Mucosa of rectum (tissue), 2 donors: ENCODE measurements at regions not wholly inside any gene's neighbourhood (a gene's known extent, or its start where the extent isn't known, plus 50 kb on each side); places are given as distances from the start of the nearest gene placed in this dataset.

Experiments used
- H3K27ac ChIP-seq, 2 donors: one replicate each; pipeline ENCODE4 v1.7.0; 2013; ENCODE audit warnings: inconsistent platforms in 2 of 2, low read depth in 2 of 2, low read length in 2 of 2
- H3K27me3 ChIP-seq, 2 donors: one replicate each; pipeline ENCODE4 v1.7.0; 2013; ENCODE audit warnings: low read length in 2 of 2; ENCODE audit not compliant: control insufficient read depth in 2 of 2, insufficient read depth in 2 of 2
- H3K36me3 ChIP-seq, 2 donors: one replicate each; pipeline ENCODE4 v1.7.0; 2013; ENCODE audit warnings: low read length in 2 of 2; ENCODE audit not compliant: control insufficient read depth in 2 of 2, insufficient read depth in 2 of 2
- H3K4me1 ChIP-seq, 2 donors: one replicate each; pipeline ENCODE4 v1.7.0; 2013; ENCODE audit warnings: low read length in 2 of 2, mild to moderate bottlenecking in 1 of 2; ENCODE audit not compliant: control insufficient read depth in 2 of 2, insufficient read depth in 2 of 2
- H3K4me3 ChIP-seq, 2 donors: one replicate each; pipeline ENCODE4 v1.7.0; 2013; ENCODE audit warnings: low read length in 2 of 2
- H3K9ac ChIP-seq, 2 donors: one replicate each; pipeline ENCODE4 v1.7.0; 2013; ENCODE audit warnings: low read length in 2 of 2, low read depth in 1 of 2, mild to moderate bottlenecking in 1 of 2
- H3K9me3 ChIP-seq, 2 donors: one replicate each; pipeline ENCODE4 v1.7.0; 2013; ENCODE audit warnings: low read length in 2 of 2; ENCODE audit not compliant: control insufficient read depth in 2 of 2
- donor health status: healthy.
- donor health status: Normal muscosa, but diverticular disease.

- no peak overlapping the region for H3K27ac ChIP-seq
- H3K9ac ChIP-seq: no peak overlapping the region
- H3K9me3 ChIP-seq: no peaks in the 10 kb centered on the region
- no peak overlapping the region for H3K4me3 ChIP-seq
- no peaks in the 10 kb centered on the region for H3K36me3 ChIP-seq
- no peaks in the 10 kb centered on the region for H3K27me3 ChIP-seq
- H3K4me1 ChIP-seq: no peaks in the 10 kb centered on the region
Measured at GRCh38 chr14:66225337-66225736, 260.8 kb upstream of the CCDC196 start.

GRCh38 chr14:66228267-66228970 is 257.8 kb upstream of the CCDC196 start:
- H3K4me1 ChIP-seq: no peaks in the 10 kb centered on the region
- H3K27me3 ChIP-seq: no peaks in the 10 kb centered on the region
- no peak overlapping the region for H3K9ac ChIP-seq
- no peak overlapping the region for H3K4me3 ChIP-seq
- H3K27ac ChIP-seq: no peak overlapping the region
- no peaks in the 10 kb centered on the region for H3K36me3 ChIP-seq
- no peaks in the 10 kb centered on the region for H3K9me3 ChIP-seq

- no peak overlapping the region for H3K9ac ChIP-seq
- H3K27me3 ChIP-seq: no peaks in the 10 kb centered on the region
- no peak overlapping the region for H3K4me3 ChIP-seq
- H3K9me3 ChIP-seq: no peaks in the 10 kb centered on the region
- H3K4me1 ChIP-seq: no peaks in the 10 kb centered on the region
- H3K36me3 ChIP-seq: no peaks in the 10 kb centered on the region
- no peak overlapping the region for H3K27ac ChIP-seq
Measured at GRCh38 chr14:66231820-66232219, 254.4 kb upstream of the CCDC196 start.

- no peaks in the 10 kb centered on the region for H3K9me3 ChIP-seq
- H3K4me1 ChIP-seq: no peaks in the 10 kb centered on the region
- no peak overlapping the region for H3K9ac ChIP-seq
Measured at GRCh38 chr14:66233591-66233990, 252.6 kb upstream of the CCDC196 start.

GRCh38 chr14:66234411-66234810 is 251.8 kb upstream of the CCDC196 start:
- Histone ChIP-seq H3K36me3 (no peaks in the 10 kb centered on the region), H3K4me3 (no peak overlapping the region), H3K27me3 (no peaks in the 10 kb centered on the region), H3K27ac (no peak overlapping the region), H3K9me3 (no peaks in the 10 kb centered on the region), H3K4me1 (no peaks in the 10 kb centered on the region), H3K9ac (no peak overlapping the region)

More at GRCh38 chr14:66233591-66233990, 252.6 kb upstream of the CCDC196 start:
- Histone ChIP-seq H3K27ac (no peak overlapping the region), H3K27me3 (no peaks in the 10 kb centered on the region), H3K4me3 (no peak overlapping the region), H3K36me3 (no peaks in the 10 kb centered on the region)

GRCh38 chr14:66237741-66238140 is 248.4 kb upstream of the CCDC196 start:
- Histone ChIP-seq H3K9me3 (no peaks in the 10 kb centered on the region), H3K9ac (no peak overlapping the region), H3K36me3 (no peaks in the 10 kb centered on the region), H3K27me3 (no peaks in the 10 kb centered on the region), H3K4me3 (no peak overlapping the region), H3K4me1 (no peaks in the 10 kb centered on the region), H3K27ac (no peak overlapping the region)

GRCh38 chr14:66238969-66239368 is 247.2 kb upstream of the CCDC196 start:
- Histone ChIP-seq H3K4me3 (no peak overlapping the region), H3K27ac (no peak overlapping the region), H3K4me1 (no peaks in the 10 kb centered on the region), H3K9ac (no peak overlapping the region), H3K36me3 (no peaks in the 10 kb centered on the region), H3K9me3 (no peaks in the 10 kb centered on the region), H3K27me3 (no peaks in the 10 kb centered on the region)

GRCh38 chr14:66239589-66239988 is 246.6 kb upstream of the CCDC196 start:
- Histone ChIP-seq H3K9ac (no peak overlapping the region), H3K4me3 (no peak overlapping the region), H3K27me3 (no peaks in the 10 kb centered on the region), H3K9me3 (no peaks in the 10 kb centered on the region), H3K4me1 (no peaks in the 10 kb centered on the region), H3K36me3 (no peaks in the 10 kb centered on the region), H3K27ac (no peak overlapping the region)

GRCh38 chr14:66240105-66240504 is 246.1 kb upstream of the CCDC196 start:
- Histone ChIP-seq H3K27ac (no peak overlapping the region), H3K9me3 (no peaks in the 10 kb centered on the region), H3K9ac (no peak overlapping the region), H3K4me1 (no peaks in the 10 kb centered on the region), H3K36me3 (no peaks in the 10 kb centered on the region), H3K4me3 (no peak overlapping the region), H3K27me3 (no peaks in the 10 kb centered on the region)

- Histone ChIP-seq H3K27ac (no peak overlapping the region), H3K27me3 (no peaks in the 10 kb centered on the region), H3K4me1 (no peaks in the 10 kb centered on the region), H3K4me3 (no peak overlapping the region), H3K36me3 (no peaks in the 10 kb centered on the region), H3K9ac (no peak overlapping the region), H3K9me3 (no peaks in the 10 kb centered on the region)
Measured at GRCh38 chr14:66242001-66242400, 244.2 kb upstream of the CCDC196 start.
